ENCODE measurements at regions not wholly inside any gene's neighbourhood (a gene's known extent, or its start where the extent isn't known, plus 50 kb on each side); places are given as distances from the start of the nearest gene placed in this dataset.

DNA sequence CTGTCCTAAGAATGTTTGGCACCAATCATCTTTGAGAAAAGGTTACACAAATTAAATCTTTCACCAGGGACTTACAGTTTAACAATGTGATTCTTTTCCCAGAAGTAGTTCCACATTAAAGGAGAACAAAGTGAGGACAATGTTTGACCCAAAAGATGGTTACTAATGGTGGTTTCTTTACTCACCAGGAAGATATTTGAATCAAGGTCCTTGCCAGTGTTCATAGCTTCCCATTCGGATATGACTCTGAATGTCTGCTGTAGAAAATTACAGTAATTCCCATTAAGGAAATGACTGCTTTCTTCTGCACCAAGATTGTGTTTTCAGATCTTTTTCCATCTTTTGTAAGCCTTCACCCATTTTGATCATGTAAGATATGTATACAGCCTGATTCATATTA lies 114.6 kb upstream of the ADAMTSL1 start:
- H3K4me3 Mint-ChIP-seq: no peak overlapping the region
- H3K79me2 ChIP-seq (ENCODE audit: control insufficient read depth, insufficient read depth, low read length): no peaks in the 10 kb centered on the region
- no peaks in the 10 kb centered on the region for H4K20me1 ChIP-seq (ENCODE audit: control insufficient read depth, insufficient read depth, low read length, poor library complexity, severe bottlenecking)
- H3K27ac Mint-ChIP-seq: no peak overlapping the region
- H3K36me3 ChIP-seq (replicated peaks in 1 of 2; ENCODE audit: control extremely low read depth in 1 of 2, control insufficient read depth in 1 of 2, extremely low read depth in 1 of 2, insufficient read depth in 2 of 2, low read length in 1 of 2): no peaks in the 10 kb centered on the region
- CTCF ChIA-PET: no interaction called here
- no CpG with 5 or more reads among the region's 1 CpG for WGBS (ENCODE audit: insufficient coverage)
- H3K9ac ChIP-seq (ENCODE audit: low read length): no peak overlapping the region
- peaks cover 0 to 6% (median 0%) of the 10 kb centered on the region in 3 donors for H3K9me3 ChIP-seq (ENCODE audit: control extremely low read depth in 1 of 3, control insufficient read depth in 2 of 3, insufficient read depth in 1 of 3, low read length in 2 of 3)
- H3K27me3 ChIP-seq (replicated peaks in 1 of 4; ENCODE audit: control extremely low read depth in 1 of 4, control insufficient read depth in 3 of 4, insufficient read depth in 4 of 4, low read length in 3 of 4): no peaks in the 10 kb centered on the region
- H3K27me3 Mint-ChIP-seq: no peaks in the 10 kb centered on the region
- H3K4me3 ChIP-seq (ENCODE audit: control extremely low read depth in 1 of 5, extremely low read depth in 1 of 5, insufficient read depth in 1 of 5, low read depth in 2 of 5, low read length in 4 of 5): no peak overlapping the region
- DNase-seq: no peak
- H3K27ac ChIP-seq (ENCODE audit: low read length in 2 of 2): no peak overlapping the region
- H3K4me2 ChIP-seq (replicated peaks; ENCODE audit: low read depth, low read length, poor library complexity, severe bottlenecking): no peak overlapping the region
- H3K4me1 Mint-ChIP-seq: peaks cover 6% of the 10 kb centered on the region
- no peak for ATAC-seq (ENCODE audit: low read depth)
- no peak overlapping the region for H2AFZ ChIP-seq (ENCODE audit: insufficient read depth, low read depth, low read length, poor library complexity, severe bottlenecking)
- peaks cover 0 to 3% of the 10 kb centered on the region in 2 donors for H3K4me1 ChIP-seq (ENCODE audit: control insufficient read depth in 2 of 2, insufficient read depth in 2 of 2, low read length in 2 of 2)
- intact Hi-C loops (cut with micrococcal nuclease): no loop called here
- no peaks in the 10 kb centered on the region for H3K9me3 Mint-ChIP-seq (ENCODE audit: insufficient read depth)
- TF ChIP-seq, protein P1, sequence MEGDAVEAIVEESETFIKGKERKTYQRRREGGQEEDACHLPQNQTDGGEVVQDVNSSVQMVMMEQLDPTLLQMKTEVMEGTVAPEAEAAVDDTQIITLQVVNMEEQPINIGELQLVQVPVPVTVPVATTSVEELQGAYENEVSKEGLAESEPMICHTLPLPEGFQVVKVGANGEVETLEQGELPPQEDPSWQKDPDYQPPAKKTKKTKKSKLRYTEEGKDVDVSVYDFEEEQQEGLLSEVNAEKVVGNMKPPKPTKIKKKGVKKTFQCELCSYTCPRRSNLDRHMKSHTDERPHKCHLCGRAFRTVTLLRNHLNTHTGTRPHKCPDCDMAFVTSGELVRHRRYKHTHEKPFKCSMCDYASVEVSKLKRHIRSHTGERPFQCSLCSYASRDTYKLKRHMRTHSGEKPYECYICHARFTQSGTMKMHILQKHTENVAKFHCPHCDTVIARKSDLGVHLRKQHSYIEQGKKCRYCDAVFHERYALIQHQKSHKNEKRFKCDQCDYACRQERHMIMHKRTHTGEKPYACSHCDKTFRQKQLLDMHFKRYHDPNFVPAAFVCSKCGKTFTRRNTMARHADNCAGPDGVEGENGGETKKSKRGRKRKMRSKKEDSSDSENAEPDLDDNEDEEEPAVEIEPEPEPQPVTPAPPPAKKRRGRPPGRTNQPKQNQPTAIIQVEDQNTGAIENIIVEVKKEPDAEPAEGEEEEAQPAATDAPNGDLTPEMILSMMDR (IDR thresholded peaks at IDR 0.05): no peak
- no peak for TF ChIP-seq EZH2 (IDR thresholded peaks at IDR 0.05; ENCODE audit: borderline replicate concordance, insufficient read depth, low read depth, low read length, poor library complexity, severe bottlenecking)
- POLR2A ChIA-PET: no interaction called here

DNA sequence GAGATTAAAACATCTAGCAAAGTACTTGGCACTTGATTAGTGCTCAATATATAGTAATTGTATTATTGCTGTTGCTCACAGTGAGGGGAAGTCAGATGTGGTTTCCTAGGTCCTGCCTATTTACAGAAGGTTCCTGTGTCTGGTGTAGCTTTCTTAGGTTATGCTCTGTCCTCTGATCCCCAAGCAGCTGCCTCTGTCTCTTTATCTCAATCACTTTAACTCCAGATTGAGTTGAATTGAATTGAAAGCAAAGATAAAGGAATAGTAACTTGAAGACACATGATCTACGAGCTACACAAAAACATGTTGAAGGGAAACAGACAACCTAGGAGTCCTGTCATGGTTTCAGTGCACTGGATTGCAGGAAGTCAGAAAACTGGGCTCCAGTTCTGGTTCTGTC lies 113.9 kb upstream of the ADAMTSL1 start:
- Histone ChIP-seq H3K4me1 (ENCODE audit: control insufficient read depth in 2 of 2, insufficient read depth in 2 of 2, low read length in 2 of 2) (peaks cover 0 to 3% of the 10 kb centered on the region in 2 donors), H3K4me2 (replicated peaks; ENCODE audit: low read depth, low read length, poor library complexity, severe bottlenecking) (no peak overlapping the region), H2AFZ (ENCODE audit: insufficient read depth, low read depth, low read length, poor library complexity, severe bottlenecking) (no peak overlapping the region), H4K20me1 (ENCODE audit: control insufficient read depth, insufficient read depth, low read length, poor library complexity, severe bottlenecking) (no peaks in the 10 kb centered on the region), H3K9ac (ENCODE audit: low read length) (no peak overlapping the region), H3K27ac (ENCODE audit: low read length in 2 of 2) (no peak overlapping the region), H3K27me3 (replicated peaks in 1 of 4; ENCODE audit: control extremely low read depth in 1 of 4, control insufficient read depth in 3 of 4, insufficient read depth in 4 of 4, low read length in 3 of 4) (no peaks in the 10 kb centered on the region), H3K36me3 (replicated peaks in 1 of 2; ENCODE audit: control extremely low read depth in 1 of 2, control insufficient read depth in 1 of 2, extremely low read depth in 1 of 2, insufficient read depth in 2 of 2, low read length in 1 of 2) (no peaks in the 10 kb centered on the region), H3K4me3 (ENCODE audit: control extremely low read depth in 1 of 5, extremely low read depth in 1 of 5, insufficient read depth in 1 of 5, low read depth in 2 of 5, low read length in 4 of 5) (no peak overlapping the region), H3K79me2 (ENCODE audit: control insufficient read depth, insufficient read depth, low read length) (no peaks in the 10 kb centered on the region), H3K9me3 (ENCODE audit: control extremely low read depth in 1 of 3, control insufficient read depth in 2 of 3, insufficient read depth in 1 of 3, low read length in 2 of 3) (peaks cover 0 to 6% (median 0%) of the 10 kb centered on the region in 3 donors)
- DNase-seq (no peak), ATAC-seq (ENCODE audit: low read depth) (no peak)
- no peaks in the 10 kb centered on the region for H3K27me3 Mint-ChIP-seq
- CTCF ChIA-PET: no interaction called here
- peaks cover 6% of the 10 kb centered on the region for H3K4me1 Mint-ChIP-seq
- H3K27ac Mint-ChIP-seq: no peak overlapping the region
- TF ChIP-seq, protein P1 (IDR thresholded peaks at IDR 0.05): no peak
- no peak for TF ChIP-seq EZH2 (IDR thresholded peaks at IDR 0.05; ENCODE audit: borderline replicate concordance, insufficient read depth, low read depth, low read length, poor library complexity, severe bottlenecking)
- intact Hi-C loops (cut with micrococcal nuclease): no loop called here
- no peak overlapping the region for H3K4me3 Mint-ChIP-seq
- no peaks in the 10 kb centered on the region for H3K9me3 Mint-ChIP-seq (ENCODE audit: insufficient read depth)
- POLR2A ChIA-PET: no interaction called here
- WGBS (ENCODE audit: insufficient coverage): no CpG with 5 or more reads among the region's 1 CpG

All from B cell (primary cell).